HG03378 (cell line): ENCODE measurements at regions not wholly inside any gene's neighbourhood (a gene's known extent, or its start where the extent isn't known, plus 50 kb on each side); places are given as distances from the start of the nearest gene placed in this dataset.

Source experiments
- ATAC-seq: cut with Tn5 transposase; IDR thresholded peaks from one replicate; pipeline ENCODE4 v1.9.1; 2021; ENCODE audit warnings: mild to moderate bottlenecking, moderate library complexity; ENCODE audit not compliant: unreplicated experiment

- no peak for ATAC-seq
These were observed 334.8 kb upstream of the TMPO start for GRCh38 chr12:98180603-98181002.

- no peak for ATAC-seq
These were observed 332.6 kb upstream of the TMPO start for GRCh38 chr12:98182821-98183220.

GRCh38 chr12:98185606-98186005, 329.8 kb upstream of the TMPO start:
- no peak for ATAC-seq

GRCh38 chr12:98188650-98189077, 326.7 kb upstream of the TMPO start:
- ATAC-seq: no peak

GRCh38 chr12:98194591-98194990, 320.8 kb upstream of the TMPO start:
- no peak for ATAC-seq

- ATAC-seq: no peak
These were observed 317.0 kb upstream of the TMPO start for GRCh38 chr12:98198261-98198982.

GRCh38 chr12:98208816-98209215, 306.6 kb upstream of the TMPO start:
- ATAC-seq: no peak

GRCh38 chr12:98211909-98212695, 303.3 kb upstream of the TMPO start:
- ATAC-seq: no peak

GRCh38 chr12:98213556-98213955, 301.8 kb upstream of the TMPO start:
- no peak for ATAC-seq

GRCh38 chr12:98217257-98217656, 298.1 kb upstream of the TMPO start:
- no peak for ATAC-seq

- ATAC-seq: no peak
These were observed 294.8 kb upstream of the TMPO start for GRCh38 chr12:98220636-98221035.

- no peak for ATAC-seq
These were observed 294.1 kb upstream of the TMPO start for GRCh38 chr12:98221243-98221808.

- ATAC-seq: no peak
These were observed 293.3 kb upstream of the TMPO start for GRCh38 chr12:98222135-98222534.

- peak; percentile 83 for ATAC-seq
These were observed 290.7 kb upstream of the TMPO start for GRCh38 chr12:98224584-98225221.

- ATAC-seq: no peak
These were observed 288.2 kb upstream of the TMPO start for GRCh38 chr12:98227162-98227561.

- ATAC-seq: no peak
These were observed 286.5 kb upstream of the TMPO start for GRCh38 chr12:98228683-98229539.

- no peak for ATAC-seq
These were observed 285.9 kb upstream of the TMPO start for GRCh38 chr12:98229540-98229924.

GRCh38 chr12:98232753-98233390, 282.5 kb upstream of the TMPO start:
- no peak for ATAC-seq

- no peak for ATAC-seq
These were observed 280.1 kb upstream of the TMPO start for GRCh38 chr12:98235301-98235700.

GRCh38 chr12:98238515-98239130, 276.8 kb upstream of the TMPO start:
- no peak for ATAC-seq
